K562 (cell line): ENCODE measurements at regions not wholly inside any gene's neighbourhood (a gene's known extent, or its start where the extent isn't known, plus 50 kb on each side); places are given as distances from the start of the nearest gene placed in this dataset.

Experiments used
- CHD7 ChIP-seq: fragments of 200-600 bp; sonication (generic); IDR thresholded peaks from one replicate; pipeline ENCODE4 v1.6.1; 2012; ENCODE audit warnings: mild to moderate bottlenecking, low read depth, low read length, inconsistent platforms
- ELF2 ChIP-seq: fragments of 250-450 bp; sonication (Bioruptor Pico); IDR thresholded peaks from 2 replicates; pipeline ENCODE4 v1.5.0; 2021; ENCODE audit warnings: mild to moderate bottlenecking
- FIP1L1 ChIP-seq: fragments of 200-400 bp; formaldehyde crosslinking; IDR thresholded peaks from 2 replicates; pipeline ENCODE4 v1.6.1; 2018; ENCODE audit warnings: mild to moderate bottlenecking, low read depth, low read length; ENCODE audit not compliant: poor library complexity, severe bottlenecking
- FOXP1 ChIP-seq: sonication (generic); formaldehyde crosslinking; IDR thresholded peaks from 2 replicates; pipeline ENCODE4 v1.8.0; 2022; ENCODE audit warnings: mild to moderate bottlenecking, missing genetic modification reagents
- MYC ChIP-seq, 2 experiments: fragments of 250-450 bp in 1 of 2; sonication (Bioruptor Pico) in 1 of 2; IDR thresholded peaks; 2 replicates each; pipeline versions ENCODE4 v1.5.1 to v1.6.1; 2012 to 2021; ENCODE audit warnings: low read depth in 2 of 2, borderline replicate concordance in 1 of 2, improper control_type of control experiment in 1 of 2, low read length in 1 of 2, mild to moderate bottlenecking in 1 of 2, moderate library complexity in 1 of 2
- PREB ChIP-seq: sonication (generic); formaldehyde crosslinking; IDR thresholded peaks from 2 replicates; pipeline ENCODE4 v1.8.1; 2023; ENCODE audit warnings: mild to moderate bottlenecking, missing genetic modification reagents
- RREB1 ChIP-seq: fragments of 250-450 bp; sonication (Bioruptor Pico); IDR thresholded peaks from 2 replicates; pipeline ENCODE4 v1.4.0; 2020
- TEAD2 ChIP-seq: fragments of 450-650 bp; IDR thresholded peaks from 2 replicates; pipeline ENCODE4 v1.6.1; 2016; ENCODE audit warnings: missing genetic modification characterization, control low read depth, missing compliant biosample characterization
- ZNF174 ChIP-seq: fragments of 250-450 bp; sonication (Bioruptor Pico); IDR thresholded peaks from 2 replicates; pipeline ENCODE4 v1.4.0; 2020; ENCODE audit warnings: mild to moderate bottlenecking
- ZNF311 ChIP-seq: fragments of 250-450 bp; sonication (Bioruptor Pico); IDR thresholded peaks from 2 replicates; pipeline ENCODE4 v1.4.0; 2020; ENCODE audit warnings: mild to moderate bottlenecking, moderate library complexity

GRCh38 chr4:81806485-81806884 lies 334.8 kb upstream of the RASGEF1B start (continued):
- TF ChIP-seq RREB1 (CRISPR knock-in tag) = no peak
- TF ChIP-seq MYC (IDR thresholded peaks at IDR 0.05; ENCODE audit: low read depth, low read length) = no peak; the same call in 1 of the 2 replicates
- TF ChIP-seq MYC (CRISPR knock-in tag; IDR thresholded peaks at IDR 0.05; ENCODE audit: borderline replicate concordance, low read depth) = no peak
- no peak for TF ChIP-seq CHD7
- no peak for TF ChIP-seq ZNF311 (CRISPR knock-in tag)
- no peak for TF ChIP-seq ELF2 (CRISPR knock-in tag)
- no peak for TF ChIP-seq PREB (CRISPR knock-in tag)
- no peak for TF ChIP-seq FIP1L1
- TF ChIP-seq FOXP1 (CRISPR knock-in tag) = no peak
- no peak for TF ChIP-seq ZNF174 (CRISPR knock-in tag)
- no peak for TF ChIP-seq TEAD2 (tag)
